HG02588 (cell line): ENCODE measurements at regions not wholly inside any gene's neighbourhood (a gene's known extent, or its start where the extent isn't known, plus 50 kb on each side); places are given as distances from the start of the nearest gene placed in this dataset.

Experiments
- ATAC-seq: cut with Tn5 transposase; IDR thresholded peaks from one replicate; pipeline ENCODE4 v1.9.1; 2021; ENCODE audit warnings: mild to moderate bottlenecking, moderate library complexity; ENCODE audit not compliant: unreplicated experiment

DNA sequence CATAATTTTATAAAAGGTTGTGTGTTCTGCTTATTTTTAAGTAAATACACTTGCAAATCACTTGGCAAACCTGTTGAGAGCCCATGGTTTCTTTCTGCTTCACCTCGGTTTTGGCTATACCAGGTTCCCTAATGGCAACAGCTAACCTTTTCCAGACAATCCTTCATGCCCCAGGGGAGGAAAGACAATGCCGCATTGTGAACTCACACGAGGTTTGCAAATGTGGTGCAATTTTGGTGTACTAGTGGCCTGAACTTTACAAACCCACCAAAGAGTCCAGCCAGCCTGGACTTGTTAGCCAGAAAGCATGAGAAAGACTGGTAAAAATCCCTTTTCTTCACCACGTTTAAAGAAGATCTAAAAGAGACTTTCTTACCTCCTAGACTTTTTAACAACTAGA, 84.8 kb upstream of the SOX4 start:
- no peak for ATAC-seq

DNA sequence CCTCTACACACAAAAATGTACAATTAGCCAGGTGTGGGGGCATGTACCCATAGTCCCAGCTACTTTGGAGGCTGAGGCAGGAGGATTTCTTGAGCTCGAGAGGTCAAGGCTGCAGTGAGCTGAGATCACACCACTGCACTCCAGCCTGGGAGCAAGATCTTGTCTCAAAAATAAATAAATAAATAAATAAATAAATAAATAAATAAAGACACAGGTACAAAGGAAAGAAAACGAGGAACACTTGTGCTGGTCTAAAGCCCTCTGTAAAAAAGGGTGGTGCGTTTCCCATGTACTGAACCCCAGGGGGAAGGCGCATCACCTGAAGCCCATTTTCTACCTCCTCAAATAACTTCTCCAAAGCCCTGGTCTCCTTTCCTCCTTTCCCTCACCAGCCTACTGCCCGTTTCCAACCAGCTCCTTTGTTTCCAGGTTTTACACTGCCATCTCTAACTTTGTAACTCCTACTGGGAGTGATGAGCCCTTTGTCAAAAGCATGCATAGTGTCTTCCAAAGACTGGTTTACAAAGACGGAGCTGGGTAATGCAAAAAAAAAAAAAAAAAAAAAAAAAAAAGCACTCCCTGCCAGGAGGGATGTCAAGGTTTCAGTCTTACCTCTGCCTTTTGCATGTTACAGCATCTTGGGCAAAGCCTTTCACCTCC, 81.5 kb upstream of the SOX4 start:
- ATAC-seq: no peak

DNA sequence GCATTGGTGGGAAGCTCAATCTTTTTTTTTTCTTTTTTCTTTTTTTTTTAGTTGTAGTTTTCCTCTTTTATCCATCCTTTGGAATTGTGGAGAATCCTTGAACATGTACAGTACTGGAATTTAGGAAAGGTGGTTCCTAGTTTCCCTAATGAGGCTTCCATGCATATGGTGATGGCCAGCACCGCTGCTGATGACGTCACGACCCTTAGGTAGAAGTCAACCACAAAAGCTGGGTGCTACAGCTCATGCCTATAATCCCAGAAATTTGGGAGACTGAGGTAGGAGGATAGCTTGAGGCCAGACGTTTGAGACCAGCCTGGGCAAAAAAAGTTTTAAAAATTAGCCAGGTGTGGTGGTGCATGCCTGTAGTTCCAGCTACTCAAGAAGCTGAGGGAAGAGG, 79.3 kb upstream of the SOX4 start:
- no peak for ATAC-seq

DNA sequence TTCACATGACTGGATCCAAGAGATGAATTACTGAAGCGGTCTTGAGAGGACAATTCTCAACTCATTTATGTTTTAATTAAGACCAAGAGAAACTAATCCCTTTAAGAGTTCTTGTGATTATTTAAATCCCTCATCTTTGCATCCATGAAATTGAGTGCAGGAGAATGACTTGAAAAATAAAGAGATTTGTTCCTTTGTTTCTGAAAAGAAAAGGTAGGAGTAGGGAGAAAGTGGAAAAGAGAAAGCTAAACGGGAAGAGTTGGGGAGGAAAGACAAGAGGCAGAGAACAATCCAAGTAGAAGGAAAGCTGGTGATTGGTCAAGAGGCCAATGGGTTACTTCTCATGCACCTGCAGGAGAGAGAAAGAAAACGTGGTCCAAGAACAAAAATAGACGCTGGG, 75.2 kb upstream of the SOX4 start:
- no peak for ATAC-seq

DNA sequence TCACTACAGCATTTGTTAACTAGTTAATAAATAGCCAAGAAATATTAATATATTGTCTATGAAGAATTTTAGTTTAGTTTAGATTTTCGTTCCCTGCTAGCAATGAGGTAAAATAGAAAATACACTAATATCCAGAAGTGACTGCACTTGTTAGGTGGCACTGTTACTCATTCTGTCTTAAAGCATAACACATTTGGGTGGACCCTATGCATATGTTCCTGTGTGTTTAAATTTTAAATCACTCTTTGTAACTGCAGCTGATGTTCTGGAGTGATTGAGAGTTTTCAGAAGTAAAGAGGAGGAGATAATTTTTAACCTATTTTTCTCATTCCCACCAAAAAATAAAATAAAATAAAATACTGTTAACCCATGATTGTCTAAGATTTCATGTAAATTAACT, 73.9 kb upstream of the SOX4 start:
- ATAC-seq: no peak

DNA sequence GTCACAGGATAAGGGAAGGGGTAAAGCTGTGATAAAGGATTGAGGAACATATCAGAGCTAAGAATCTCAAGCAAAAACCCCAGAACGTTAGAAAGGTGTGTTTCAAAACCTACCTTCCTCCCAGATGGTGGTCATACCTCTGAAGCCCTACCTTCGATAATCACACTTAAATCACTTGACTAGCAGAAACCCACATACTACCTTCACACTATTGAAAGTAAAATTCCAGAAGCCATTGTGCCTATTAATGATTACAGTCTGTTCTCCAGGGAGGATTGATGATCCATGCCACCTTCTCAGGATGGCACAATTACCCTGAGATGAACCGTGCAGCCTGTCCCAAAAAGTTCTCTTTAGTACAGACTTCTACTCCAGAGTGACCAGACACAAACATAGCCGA, 72.3 kb upstream of the SOX4 start:
- ATAC-seq: no peak

DNA sequence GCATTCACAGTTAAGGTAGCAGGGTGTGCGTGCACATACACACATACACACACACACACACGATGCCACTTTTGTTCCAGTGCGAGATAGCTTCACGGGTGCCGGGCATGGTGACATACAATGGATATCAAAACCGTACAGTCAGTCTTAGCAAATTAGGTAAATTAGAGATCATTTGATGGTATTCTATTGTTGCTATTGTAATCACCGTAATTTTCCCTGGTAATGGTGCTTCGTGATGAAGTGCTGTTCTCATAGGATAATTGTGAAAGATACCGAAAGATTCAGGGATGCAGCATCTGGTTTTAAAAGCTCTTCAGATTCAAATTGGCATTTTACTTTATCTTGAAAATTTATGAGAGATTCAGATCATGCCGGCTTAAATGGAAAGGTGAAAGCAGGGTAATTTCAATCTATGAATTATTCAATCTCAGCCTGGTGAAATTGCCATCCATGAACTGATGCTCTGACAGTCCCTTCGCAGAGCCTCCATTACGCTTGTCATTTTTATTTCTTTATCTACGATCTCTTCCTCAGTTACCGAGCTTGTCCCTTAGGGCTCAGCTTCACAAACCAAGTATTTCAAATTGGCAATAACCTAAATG, 71.3 kb upstream of the SOX4 start:
- ATAC-seq: no peak

DNA sequence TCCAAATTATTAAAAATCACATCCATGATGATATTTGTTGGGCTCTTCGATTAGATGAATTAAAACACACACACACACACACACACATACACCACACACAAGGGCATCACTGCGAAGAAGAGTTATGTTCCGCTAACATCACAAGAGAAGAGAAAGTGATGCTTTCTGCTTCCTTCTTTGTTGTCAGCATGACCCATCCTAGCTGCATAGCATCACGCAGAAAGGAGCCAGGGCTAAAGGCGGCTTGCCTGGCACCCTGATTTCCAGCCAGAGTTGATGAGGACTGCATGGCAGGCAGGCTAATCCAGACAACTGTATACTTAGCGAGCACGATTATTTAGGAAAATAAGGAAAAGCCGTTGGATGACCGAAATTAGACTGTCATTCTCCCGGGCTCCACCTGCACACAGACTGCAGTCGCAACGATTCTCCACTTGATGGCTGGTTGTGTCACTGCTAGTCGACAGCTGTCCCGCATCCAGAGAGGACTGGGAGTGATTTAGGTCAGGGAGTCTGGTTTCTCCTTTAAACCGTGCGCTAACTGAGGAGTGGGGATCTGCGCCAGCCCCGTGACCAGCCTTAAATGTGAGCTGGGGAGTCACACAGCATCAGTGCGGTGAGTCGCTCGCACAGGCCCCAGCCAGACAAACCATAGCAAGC, 70.6 kb upstream of the SOX4 start:
- ATAC-seq: no peak

DNA sequence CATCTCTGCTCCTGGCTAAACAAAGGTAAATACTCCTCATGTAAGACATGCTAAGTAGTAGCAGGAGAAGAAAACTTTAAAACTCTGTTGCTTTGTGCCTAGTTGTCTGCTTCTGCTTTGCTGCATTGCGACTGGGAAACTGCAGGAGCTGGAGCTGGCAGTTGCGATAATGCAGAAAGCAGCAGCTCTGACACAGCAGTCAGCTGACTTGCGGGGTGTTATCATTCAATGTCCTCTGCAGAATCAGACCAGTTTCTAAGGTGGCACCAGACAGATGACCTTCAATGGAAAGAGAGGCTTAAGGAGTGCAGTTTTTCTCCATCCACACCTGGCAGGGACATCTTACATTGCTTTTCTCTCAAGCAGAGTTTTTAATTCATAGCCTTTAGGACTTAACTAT, 69.9 kb upstream of the SOX4 start:
- ATAC-seq: no peak

DNA sequence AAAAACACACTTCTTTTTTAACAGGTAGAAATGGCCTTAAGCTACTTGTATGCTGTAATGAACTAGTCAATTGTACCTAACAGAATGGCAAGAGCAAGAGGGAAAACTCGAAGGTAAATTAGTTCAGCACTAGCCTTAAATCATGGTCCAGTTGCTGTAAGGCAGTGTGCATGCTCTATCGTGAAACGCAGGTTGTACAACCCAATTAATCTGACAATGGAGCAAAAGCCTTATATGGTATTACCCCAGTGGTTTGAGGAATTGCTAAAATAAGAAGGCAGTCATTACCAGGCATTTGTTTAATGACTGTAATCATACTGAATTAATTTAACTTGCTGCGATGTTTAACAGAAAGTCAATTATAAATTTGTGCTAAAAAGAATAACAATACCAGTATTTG, 69.3 kb upstream of the SOX4 start:
- ATAC-seq: no peak

DNA sequence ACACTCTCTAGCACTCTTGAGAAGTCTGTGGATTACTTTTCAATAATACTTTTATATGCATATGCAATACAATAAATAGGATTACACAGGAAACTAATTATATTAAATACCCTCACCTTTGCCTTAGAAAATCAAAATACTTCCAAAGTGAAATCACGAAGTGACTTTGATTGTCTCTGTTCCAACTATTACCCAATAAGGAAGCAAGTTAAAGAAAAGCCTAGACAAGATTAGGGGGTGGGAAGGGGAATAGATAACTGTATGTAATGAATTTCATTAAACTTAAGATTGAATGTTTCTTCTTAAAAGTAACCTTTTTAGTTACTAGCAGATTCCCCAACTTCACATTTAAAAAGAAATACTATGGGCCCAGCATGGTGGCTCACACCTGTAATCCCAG, 66.6 kb upstream of the SOX4 start:
- no peak for ATAC-seq

DNA sequence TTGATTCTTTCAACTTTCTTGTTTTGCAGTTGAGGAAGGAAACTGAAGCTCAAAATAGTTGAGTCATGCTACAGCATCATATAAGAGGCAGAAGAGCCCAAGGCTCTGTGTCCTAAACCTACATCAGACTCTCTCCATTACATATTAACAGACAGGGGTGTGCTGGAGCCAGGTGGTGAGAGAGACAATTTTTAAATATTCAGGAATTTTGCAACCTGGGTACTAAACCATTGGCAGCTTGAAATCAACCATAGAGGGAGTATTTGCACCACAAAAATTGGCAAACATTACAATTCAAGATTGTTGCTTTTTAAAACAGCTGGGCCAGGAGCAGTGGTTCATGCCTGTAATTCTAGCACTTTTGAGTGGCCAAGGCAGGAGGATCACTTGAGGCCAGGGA, 65.8 kb upstream of the SOX4 start:
- no peak for ATAC-seq

DNA sequence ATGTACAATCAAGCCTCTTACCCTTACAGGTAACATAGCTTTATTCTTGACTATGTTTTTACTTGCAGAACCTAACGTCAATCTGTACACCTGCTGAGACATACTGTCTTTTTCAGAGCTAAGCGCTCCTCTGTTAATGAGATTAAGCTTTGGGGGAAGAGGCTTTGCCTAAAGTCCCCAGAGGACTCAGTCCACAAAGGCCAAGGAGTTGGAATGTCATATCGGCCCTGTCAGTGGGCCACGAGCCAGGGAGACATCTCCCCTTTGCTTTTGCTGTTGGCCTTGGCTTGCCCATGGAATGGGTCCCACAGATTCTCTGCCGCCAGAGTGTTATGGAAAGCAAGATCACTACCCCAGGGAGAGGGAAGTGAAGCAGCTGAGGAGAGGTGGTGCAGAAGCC, 64.1 kb upstream of the SOX4 start:
- ATAC-seq: no peak

DNA sequence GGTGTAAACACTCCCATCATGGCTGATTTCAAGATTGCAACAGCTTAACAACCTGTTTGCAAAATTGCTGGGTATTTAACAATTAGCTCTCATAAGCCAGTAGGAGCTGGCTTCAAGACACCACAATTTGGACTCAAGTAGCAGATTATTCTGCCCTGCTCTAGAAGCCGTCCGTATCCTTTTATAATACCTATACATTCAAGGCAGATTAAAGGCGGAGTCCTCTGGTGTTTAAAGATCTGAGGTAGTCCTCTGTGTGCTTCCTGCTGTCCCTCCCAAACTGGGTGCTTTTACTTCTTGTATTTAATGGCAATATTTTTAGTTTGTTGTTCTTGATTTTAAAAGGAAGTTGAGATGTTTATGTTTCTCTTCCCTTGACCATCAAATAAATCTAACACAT, 62.2 kb upstream of the SOX4 start:
- ATAC-seq: no peak

DNA sequence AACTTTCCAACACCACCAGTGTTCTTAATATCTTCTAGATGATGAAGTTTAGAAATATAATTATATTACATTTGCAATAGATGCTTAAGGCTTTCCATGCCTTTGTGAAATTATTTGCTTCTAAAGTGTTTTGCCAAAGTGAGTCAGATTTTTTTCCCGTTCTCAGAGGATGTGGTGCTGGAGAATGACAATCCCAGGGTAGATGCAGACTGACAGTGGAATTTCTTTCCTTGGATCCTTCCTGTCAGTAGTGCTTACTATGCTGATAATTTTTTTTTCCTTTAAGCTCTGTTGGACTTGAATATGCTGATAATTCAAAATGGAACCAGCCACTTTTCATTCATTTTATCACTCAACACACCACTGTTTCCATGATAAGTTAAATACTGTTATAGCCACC, 59.9 kb upstream of the SOX4 start:
- no peak for ATAC-seq

DNA sequence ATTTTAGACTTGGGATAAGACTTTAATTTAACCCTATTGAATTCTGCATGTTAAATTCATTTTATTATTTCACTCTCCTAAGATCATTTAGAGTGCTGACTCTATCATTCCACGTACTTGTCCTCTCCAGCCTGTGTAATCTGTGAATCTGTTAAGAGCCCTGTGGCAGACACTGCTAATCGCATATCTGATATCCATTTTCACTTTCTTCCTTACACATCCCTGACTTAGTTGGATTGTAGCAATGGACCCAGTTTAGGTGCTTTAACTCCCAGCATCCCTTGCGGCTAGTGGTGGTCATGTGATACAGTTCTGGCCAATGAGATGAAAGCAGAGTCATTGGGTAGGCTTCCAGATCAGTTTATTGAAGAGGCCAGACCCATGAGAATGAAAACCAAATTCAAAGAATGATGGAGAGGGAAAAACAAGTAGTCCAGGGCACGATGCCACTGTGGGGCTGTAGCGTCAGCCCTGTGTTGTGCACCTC, 57.2 kb upstream of the SOX4 start:
- no peak for ATAC-seq

DNA sequence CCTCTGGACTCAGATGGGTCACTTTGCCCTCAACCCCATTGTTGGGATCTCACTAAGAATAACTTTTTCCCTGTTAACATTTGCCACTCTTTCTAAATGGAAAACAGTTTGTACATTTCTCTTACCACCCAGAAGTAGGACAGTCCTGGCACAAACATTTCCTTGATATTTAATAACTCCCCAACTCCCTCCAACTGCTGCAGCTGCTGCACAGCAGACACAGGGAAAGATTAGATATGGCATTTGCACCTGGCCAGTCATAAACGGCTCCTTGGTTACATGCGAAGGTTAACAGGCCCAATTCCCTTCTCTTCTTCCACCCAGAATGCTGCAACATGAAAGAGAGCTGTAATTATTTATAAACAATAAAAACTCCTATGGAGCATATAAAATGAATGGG, 55.9 kb upstream of the SOX4 start:
- ATAC-seq: no peak

DNA sequence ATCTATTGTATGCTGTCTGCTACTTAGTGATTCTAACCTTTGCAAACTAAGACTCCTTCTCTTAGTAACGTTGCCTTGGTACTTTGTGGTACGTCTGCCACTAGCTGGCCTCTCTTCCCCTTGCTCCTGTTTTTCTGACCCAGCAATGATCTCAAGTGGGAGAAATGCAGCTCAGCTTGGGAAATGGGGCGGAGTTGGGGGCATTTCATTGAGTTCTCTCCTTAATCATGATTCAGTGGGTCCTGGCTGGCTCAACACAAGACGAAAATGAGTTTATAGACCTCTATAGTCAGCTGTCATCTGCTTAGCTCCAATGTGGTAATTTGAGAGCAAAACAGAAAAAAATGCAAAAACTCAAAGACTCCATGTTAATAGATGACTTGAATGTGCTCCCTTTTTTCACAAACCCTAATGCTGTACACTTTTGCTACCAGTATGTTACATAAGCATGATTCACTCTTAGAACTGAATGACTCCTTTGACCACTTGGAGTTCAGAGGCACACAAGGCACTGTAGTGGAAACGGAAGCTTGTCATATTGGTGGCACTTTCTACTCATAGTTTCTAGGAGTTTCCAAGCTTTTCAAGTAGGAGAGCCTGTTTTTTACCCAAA, 55.3 kb upstream of the SOX4 start:
- ATAC-seq: no peak

DNA sequence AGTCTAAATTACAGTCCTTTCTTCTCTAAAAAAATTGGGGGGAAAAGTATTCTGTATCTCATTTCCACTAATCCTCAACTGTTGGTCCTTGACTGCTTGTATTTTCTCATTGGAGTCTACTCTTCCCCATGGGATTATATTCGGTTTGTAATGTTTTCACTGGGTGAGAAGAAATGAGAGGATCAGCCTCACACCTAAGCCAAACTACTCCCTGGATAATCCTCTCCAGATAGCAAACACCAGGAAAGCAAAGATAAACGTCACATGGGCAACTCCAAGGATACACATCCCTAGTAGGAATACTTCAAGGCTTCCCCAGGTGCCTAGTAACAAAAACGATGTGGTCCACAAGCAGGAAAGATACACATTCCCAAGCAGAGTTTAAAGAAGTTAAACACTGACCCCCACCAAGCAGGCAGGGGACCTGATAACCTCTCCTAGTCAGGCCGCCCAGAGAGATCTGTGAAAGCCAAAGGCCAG, 53.9 kb upstream of the SOX4 start:
- no peak for ATAC-seq
